GM23338 (cell line): ENCODE measurements at regions not wholly inside any gene's neighbourhood (a gene's known extent, or its start where the extent isn't known, plus 50 kb on each side); places are given as distances from the start of the nearest gene placed in this dataset.

Experiments used
- ATAC-seq: fragments of 200-7000 bp; cut with Tn5 transposase; 3 replicates; pipeline ENCODE4 v1.9.1; 2020
- DNase-seq: peaks from one replicate; pipeline ENCODE4 v3.0.0-alpha.2; 2015; ENCODE audit warnings: low spot score
- H2AFZ ChIP-seq: fragments of 200-600 bp; sonication (generic); 2 replicates; pipeline ENCODE4 v1.8.0; 2016; ENCODE audit warnings: antibody characterized with exemption, mild to moderate bottlenecking, moderate library complexity
- H3F3A ChIP-seq: fragments of 200-600 bp; sonication (generic); replicated peaks from 2 replicates; pipeline ENCODE4 v1.8.0; 2017; ENCODE audit warnings: antibody characterized with exemption, mixed run types, low read depth
- H3K27ac ChIP-seq: fragments of 200-600 bp; sonication (generic); 2 replicates; pipeline ENCODE4 v1.6.1; 2016; ENCODE audit warnings: low read depth
- H3K27me3 ChIP-seq: fragments of 200-600 bp; sonication (generic); 2 replicates; pipeline ENCODE4 v1.8.0; 2016; ENCODE audit warnings: mild to moderate bottlenecking, mixed run types, moderate library complexity; ENCODE audit not compliant: insufficient read depth
- H3K36me3 ChIP-seq: fragments of 200-600 bp; sonication (generic); 2 replicates; pipeline ENCODE4 v1.8.0; 2016; ENCODE audit warnings: mild to moderate bottlenecking; ENCODE audit not compliant: insufficient read depth
- H3K4me1 ChIP-seq: fragments of 200-600 bp; sonication (generic); 2 replicates; pipeline ENCODE4 v1.8.0; 2016; ENCODE audit warnings: mild to moderate bottlenecking, moderate library complexity; ENCODE audit not compliant: insufficient read depth
- H3K4me2 ChIP-seq: fragments of 200-600 bp; sonication (generic); 2 replicates; pipeline ENCODE4 v1.7.1; 2017; ENCODE audit warnings: mixed run types
- H3K4me3 ChIP-seq: fragments of 200-600 bp; sonication (generic); 2 replicates; pipeline ENCODE4 v1.6.1; 2016; ENCODE audit warnings: mixed run types
- H3K79me2 ChIP-seq: fragments of 200-600 bp; sonication (generic); replicated peaks from 2 replicates; pipeline ENCODE4 v1.8.0; 2017; ENCODE audit warnings: mild to moderate bottlenecking; ENCODE audit not compliant: insufficient read depth
- H3K9me2 ChIP-seq: fragments of 200-600 bp; sonication (generic); 2 replicates; pipeline ENCODE4 v1.8.0; 2017; ENCODE audit not compliant: insufficient read depth
- H4K20me1 ChIP-seq: fragments of 200-600 bp; sonication (generic); replicated peaks from 2 replicates; pipeline ENCODE4 v1.8.0; 2017; ENCODE audit warnings: mild to moderate bottlenecking; ENCODE audit not compliant: insufficient read depth
- H3K27ac Mint-ChIP-seq: 2 replicates; pipeline ENCODE4 v1.8.0; 2020; ENCODE audit warnings: inconsistent platforms, mild to moderate bottlenecking, moderate library complexity, mixed read lengths
- H3K27me3 Mint-ChIP-seq: 3 replicates; pipeline ENCODE4 v1.8.0; 2022; ENCODE audit warnings: low read depth, mild to moderate bottlenecking, moderate library complexity, mixed read lengths, inconsistent platforms; ENCODE audit not compliant: insufficient read depth, poor library complexity
- H3K36me3 Mint-ChIP-seq: 3 replicates; pipeline ENCODE4 v1.8.0; 2021; ENCODE audit warnings: low read depth, mild to moderate bottlenecking, inconsistent platforms, moderate library complexity, mixed read lengths
- H3K4me1 Mint-ChIP-seq: 3 replicates; pipeline ENCODE4 v1.8.0; 2020; ENCODE audit warnings: mild to moderate bottlenecking, inconsistent platforms, mixed read lengths
- H3K4me3 Mint-ChIP-seq: 3 replicates; pipeline ENCODE4 v1.8.0; 2021; ENCODE audit warnings: moderate library complexity, mild to moderate bottlenecking, inconsistent platforms, mixed read lengths
- H3K9me3 Mint-ChIP-seq: 3 replicates; pipeline ENCODE4 v1.8.0; 2020; ENCODE audit warnings: moderate library complexity, mild to moderate bottlenecking, inconsistent platforms, mixed read lengths
- CREB1 ChIP-seq: fragments of 250-450 bp; sonication (Bioruptor Pico); IDR thresholded peaks from 2 replicates; pipeline ENCODE4 v1.5.0; 2020; ENCODE audit warnings: low read depth, mild to moderate bottlenecking, moderate library complexity
- EZH2 ChIP-seq: fragments of 200-600 bp; sonication (generic); IDR thresholded peaks from one replicate; pipeline ENCODE4 v1.8.0; 2017; ENCODE audit warnings: antibody characterized with exemption, mild to moderate bottlenecking, low read depth; ENCODE audit not compliant: unreplicated experiment
- EZH2phosphoT487 ChIP-seq: fragments of 200-600 bp; sonication (generic); IDR thresholded peaks from one replicate; pipeline ENCODE4 v1.8.1; 2018; ENCODE audit warnings: antibody characterized with exemption; ENCODE audit not compliant: unreplicated experiment
- JUNB ChIP-seq: IDR thresholded peaks from one replicate; pipeline ENCODE4 v1.6.1; 2016; ENCODE audit warnings: antibody characterized with exemption; ENCODE audit not compliant: unreplicated experiment
- NANOG ChIP-seq: IDR thresholded peaks from 2 replicates; pipeline ENCODE4 v1.6.1; 2016; ENCODE audit warnings: antibody characterized with exemption, borderline replicate concordance
- POLR2AphosphoS5 ChIP-seq: IDR thresholded peaks from 2 replicates; pipeline ENCODE4 v1.6.1; 2016; ENCODE audit warnings: antibody characterized with exemption, low read depth
- STAT1 ChIP-seq: IDR thresholded peaks from one replicate; pipeline ENCODE4 v1.6.1; 2016; ENCODE audit warnings: antibody characterized with exemption; ENCODE audit not compliant: unreplicated experiment
- ZNF114 ChIP-seq: fragments of 250-450 bp; sonication (Bioruptor Pico); IDR thresholded peaks from 2 replicates; pipeline ENCODE4 v1.5.0; 2020; ENCODE audit warnings: mild to moderate bottlenecking, moderate library complexity
- ZNF331 ChIP-seq: fragments of 250-450 bp; sonication (Bioruptor Pico); IDR thresholded peaks from 2 replicates; pipeline ENCODE4 v1.5.0; 2020; ENCODE audit warnings: low read depth, mild to moderate bottlenecking, moderate library complexity
- TF ChIP-seq, protein P1 (sequence below): IDR thresholded peaks from 2 replicates; pipeline ENCODE4 v1.6.1; 2016; ENCODE audit warnings: antibody characterized with exemption
- TF ChIP-seq, protein P2 (sequence below): fragments of 250-450 bp; sonication (Bioruptor Pico); IDR thresholded peaks from 2 replicates; pipeline ENCODE4 v1.5.0; 2020; ENCODE audit warnings: mild to moderate bottlenecking, moderate library complexity
- TF ChIP-seq, protein P3 (sequence below): IDR thresholded peaks from one replicate; pipeline ENCODE4 v1.6.1; 2018; ENCODE audit warnings: antibody characterized with exemption; ENCODE audit not compliant: unreplicated experiment
- TF ChIP-seq, protein P4 (sequence below), 2 experiments: fragments of 200-600 bp in 1 of 2; sonication (generic) in 1 of 2; conservative IDR thresholded peaks; 2 replicates each; pipeline versions ENCODE4 v1.5.1 to v1.6.1; 2016 to 2017; ENCODE audit warnings: antibody characterized with exemption in 2 of 2, low read depth in 2 of 2, mild to moderate bottlenecking in 2 of 2, moderate library complexity in 1 of 2

DNA sequence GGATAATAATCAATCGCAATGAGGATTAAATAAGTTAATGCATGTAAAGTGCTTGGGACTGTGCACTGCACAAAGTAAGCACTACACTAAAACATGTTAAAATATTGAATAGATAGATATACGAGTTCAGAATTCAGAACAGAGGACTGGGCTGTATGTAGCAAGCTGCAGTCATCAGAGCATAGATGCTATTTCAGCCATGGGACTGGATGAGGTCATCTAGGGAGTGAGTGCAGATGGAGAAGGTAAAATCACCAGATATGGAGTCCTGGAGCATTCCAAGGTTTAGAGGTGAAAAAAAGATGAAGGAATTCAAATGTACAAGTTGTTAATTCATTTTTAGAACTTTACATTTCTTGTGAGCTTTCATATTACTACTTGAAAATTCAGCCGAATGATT is 347.5 kb upstream of the DDI1 start:
- Mint-ChIP-seq H3K27me3 (no peaks in the 10 kb centered on the region), H3K9me3 (no peaks in the 10 kb centered on the region), H3K36me3 (no peaks in the 10 kb centered on the region), H3K27ac (no peak overlapping the region), H3K4me3 (no peak overlapping the region), H3K4me1 (no peaks in the 10 kb centered on the region)
- no peaks in the 10 kb centered on the region for H3F3A ChIP-seq
- DNase-seq, result no peak
- H2AFZ ChIP-seq, result no peak overlapping the region
- H3K27me3 ChIP-seq, result no peaks in the 10 kb centered on the region
- ATAC-seq, result no peak
- no peak overlapping the region for H3K27ac ChIP-seq
- no peaks in the 10 kb centered on the region for H3K79me2 ChIP-seq
- H3K4me3 ChIP-seq, result no peak overlapping the region
- no peaks in the 10 kb centered on the region for H4K20me1 ChIP-seq
- TF ChIP-seq, protein P1, sequence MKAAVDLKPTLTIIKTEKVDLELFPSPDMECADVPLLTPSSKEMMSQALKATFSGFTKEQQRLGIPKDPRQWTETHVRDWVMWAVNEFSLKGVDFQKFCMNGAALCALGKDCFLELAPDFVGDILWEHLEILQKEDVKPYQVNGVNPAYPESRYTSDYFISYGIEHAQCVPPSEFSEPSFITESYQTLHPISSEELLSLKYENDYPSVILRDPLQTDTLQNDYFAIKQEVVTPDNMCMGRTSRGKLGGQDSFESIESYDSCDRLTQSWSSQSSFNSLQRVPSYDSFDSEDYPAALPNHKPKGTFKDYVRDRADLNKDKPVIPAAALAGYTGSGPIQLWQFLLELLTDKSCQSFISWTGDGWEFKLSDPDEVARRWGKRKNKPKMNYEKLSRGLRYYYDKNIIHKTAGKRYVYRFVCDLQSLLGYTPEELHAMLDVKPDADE, result no peak
- no peak for TF ChIP-seq ZNF114
- no peak for TF ChIP-seq JUNB
- TF ChIP-seq, protein P2, sequence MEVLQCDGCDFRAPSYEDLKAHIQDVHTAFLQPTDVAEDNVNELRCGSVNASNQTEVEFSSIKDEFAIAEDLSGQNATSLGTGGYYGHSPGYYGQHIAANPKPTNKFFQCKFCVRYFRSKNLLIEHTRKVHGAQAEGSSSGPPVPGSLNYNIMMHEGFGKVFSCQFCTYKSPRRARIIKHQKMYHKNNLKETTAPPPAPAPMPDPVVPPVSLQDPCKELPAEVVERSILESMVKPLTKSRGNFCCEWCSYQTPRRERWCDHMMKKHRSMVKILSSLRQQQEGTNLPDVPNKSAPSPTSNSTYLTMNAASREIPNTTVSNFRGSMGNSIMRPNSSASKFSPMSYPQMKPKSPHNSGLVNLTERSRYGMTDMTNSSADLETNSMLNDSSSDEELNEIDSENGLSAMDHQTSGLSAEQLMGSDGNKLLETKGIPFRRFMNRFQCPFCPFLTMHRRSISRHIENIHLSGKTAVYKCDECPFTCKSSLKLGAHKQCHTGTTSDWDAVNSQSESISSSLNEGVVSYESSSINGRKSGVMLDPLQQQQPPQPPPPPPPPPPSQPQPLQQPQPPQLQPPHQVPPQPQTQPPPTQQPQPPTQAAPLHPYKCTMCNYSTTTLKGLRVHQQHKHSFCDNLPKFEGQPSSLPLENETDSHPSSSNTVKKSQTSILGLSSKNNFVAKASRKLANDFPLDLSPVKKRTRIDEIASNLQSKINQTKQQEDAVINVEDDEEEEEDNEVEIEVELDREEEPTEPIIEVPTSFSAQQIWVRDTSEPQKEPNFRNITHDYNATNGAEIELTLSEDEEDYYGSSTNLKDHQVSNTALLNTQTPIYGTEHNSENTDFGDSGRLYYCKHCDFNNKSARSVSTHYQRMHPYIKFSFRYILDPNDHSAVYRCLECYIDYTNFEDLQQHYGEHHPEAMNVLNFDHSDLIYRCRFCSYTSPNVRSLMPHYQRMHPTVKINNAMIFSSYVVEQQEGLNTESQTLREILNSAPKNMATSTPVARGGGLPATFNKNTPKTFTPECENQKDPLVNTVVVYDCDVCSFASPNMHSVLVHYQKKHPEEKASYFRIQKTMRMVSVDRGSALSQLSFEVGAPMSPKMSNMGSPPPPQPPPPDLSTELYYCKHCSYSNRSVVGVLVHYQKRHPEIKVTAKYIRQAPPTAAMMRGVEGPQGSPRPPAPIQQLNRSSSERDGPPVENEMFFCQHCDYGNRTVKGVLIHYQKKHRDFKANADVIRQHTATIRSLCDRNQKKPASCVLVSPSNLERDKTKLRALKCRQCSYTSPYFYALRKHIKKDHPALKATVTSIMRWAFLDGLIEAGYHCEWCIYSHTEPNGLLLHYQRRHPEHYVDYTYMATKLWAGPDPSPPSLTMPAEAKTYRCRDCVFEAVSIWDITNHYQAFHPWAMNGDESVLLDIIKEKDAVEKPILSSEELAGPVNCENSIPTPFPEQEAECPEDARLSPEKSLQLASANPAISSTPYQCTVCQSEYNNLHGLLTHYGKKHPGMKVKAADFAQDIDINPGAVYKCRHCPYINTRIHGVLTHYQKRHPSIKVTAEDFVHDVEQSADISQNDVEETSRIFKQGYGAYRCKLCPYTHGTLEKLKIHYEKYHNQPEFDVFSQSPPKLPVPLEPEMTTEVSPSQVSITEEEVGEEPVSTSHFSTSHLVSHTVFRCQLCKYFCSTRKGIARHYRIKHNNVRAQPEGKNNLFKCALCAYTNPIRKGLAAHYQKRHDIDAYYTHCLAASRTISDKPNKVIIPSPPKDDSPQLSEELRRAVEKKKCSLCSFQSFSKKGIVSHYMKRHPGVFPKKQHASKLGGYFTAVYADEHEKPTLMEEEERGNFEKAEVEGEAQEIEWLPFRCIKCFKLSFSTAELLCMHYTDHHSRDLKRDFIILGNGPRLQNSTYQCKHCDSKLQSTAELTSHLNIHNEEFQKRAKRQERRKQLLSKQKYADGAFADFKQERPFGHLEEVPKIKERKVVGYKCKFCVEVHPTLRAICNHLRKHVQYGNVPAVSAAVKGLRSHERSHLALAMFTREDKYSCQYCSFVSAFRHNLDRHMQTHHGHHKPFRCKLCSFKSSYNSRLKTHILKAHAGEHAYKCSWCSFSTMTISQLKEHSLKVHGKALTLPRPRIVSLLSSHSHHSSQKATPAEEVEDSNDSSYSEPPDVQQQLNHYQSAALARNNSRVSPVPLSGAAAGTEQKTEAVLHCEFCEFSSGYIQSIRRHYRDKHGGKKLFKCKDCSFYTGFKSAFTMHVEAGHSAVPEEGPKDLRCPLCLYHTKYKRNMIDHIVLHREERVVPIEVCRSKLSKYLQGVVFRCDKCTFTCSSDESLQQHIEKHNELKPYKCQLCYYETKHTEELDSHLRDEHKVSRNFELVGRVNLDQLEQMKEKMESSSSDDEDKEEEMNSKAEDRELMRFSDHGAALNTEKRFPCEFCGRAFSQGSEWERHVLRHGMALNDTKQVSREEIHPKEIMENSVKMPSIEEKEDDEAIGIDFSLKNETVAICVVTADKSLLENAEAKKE, result no peak
- no peak for TF ChIP-seq ZNF331 (CRISPR knock-in tag)
- no peak for TF ChIP-seq EZH2phosphoT487
- TF ChIP-seq, protein P3, sequence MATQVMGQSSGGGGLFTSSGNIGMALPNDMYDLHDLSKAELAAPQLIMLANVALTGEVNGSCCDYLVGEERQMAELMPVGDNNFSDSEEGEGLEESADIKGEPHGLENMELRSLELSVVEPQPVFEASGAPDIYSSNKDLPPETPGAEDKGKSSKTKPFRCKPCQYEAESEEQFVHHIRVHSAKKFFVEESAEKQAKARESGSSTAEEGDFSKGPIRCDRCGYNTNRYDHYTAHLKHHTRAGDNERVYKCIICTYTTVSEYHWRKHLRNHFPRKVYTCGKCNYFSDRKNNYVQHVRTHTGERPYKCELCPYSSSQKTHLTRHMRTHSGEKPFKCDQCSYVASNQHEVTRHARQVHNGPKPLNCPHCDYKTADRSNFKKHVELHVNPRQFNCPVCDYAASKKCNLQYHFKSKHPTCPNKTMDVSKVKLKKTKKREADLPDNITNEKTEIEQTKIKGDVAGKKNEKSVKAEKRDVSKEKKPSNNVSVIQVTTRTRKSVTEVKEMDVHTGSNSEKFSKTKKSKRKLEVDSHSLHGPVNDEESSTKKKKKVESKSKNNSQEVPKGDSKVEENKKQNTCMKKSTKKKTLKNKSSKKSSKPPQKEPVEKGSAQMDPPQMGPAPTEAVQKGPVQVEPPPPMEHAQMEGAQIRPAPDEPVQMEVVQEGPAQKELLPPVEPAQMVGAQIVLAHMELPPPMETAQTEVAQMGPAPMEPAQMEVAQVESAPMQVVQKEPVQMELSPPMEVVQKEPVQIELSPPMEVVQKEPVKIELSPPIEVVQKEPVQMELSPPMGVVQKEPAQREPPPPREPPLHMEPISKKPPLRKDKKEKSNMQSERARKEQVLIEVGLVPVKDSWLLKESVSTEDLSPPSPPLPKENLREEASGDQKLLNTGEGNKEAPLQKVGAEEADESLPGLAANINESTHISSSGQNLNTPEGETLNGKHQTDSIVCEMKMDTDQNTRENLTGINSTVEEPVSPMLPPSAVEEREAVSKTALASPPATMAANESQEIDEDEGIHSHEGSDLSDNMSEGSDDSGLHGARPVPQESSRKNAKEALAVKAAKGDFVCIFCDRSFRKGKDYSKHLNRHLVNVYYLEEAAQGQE, result no peak
- TF ChIP-seq EZH2, result no peak
- TF ChIP-seq POLR2AphosphoS5, result no peak
- no peak for TF ChIP-seq NANOG
- TF ChIP-seq STAT1, result no peak
- TF ChIP-seq, protein P4, sequence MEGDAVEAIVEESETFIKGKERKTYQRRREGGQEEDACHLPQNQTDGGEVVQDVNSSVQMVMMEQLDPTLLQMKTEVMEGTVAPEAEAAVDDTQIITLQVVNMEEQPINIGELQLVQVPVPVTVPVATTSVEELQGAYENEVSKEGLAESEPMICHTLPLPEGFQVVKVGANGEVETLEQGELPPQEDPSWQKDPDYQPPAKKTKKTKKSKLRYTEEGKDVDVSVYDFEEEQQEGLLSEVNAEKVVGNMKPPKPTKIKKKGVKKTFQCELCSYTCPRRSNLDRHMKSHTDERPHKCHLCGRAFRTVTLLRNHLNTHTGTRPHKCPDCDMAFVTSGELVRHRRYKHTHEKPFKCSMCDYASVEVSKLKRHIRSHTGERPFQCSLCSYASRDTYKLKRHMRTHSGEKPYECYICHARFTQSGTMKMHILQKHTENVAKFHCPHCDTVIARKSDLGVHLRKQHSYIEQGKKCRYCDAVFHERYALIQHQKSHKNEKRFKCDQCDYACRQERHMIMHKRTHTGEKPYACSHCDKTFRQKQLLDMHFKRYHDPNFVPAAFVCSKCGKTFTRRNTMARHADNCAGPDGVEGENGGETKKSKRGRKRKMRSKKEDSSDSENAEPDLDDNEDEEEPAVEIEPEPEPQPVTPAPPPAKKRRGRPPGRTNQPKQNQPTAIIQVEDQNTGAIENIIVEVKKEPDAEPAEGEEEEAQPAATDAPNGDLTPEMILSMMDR (conservative IDR thresholded peaks at IDR 0.05; ENCODE audit: low read depth in 2 of 2), result no peak
- no peak for TF ChIP-seq CREB1 (CRISPR knock-in tag)
- H3K36me3 ChIP-seq, result no peaks in the 10 kb centered on the region
- H3K9me2 ChIP-seq, result no peaks in the 10 kb centered on the region
- H3K4me2 ChIP-seq, result no peak overlapping the region
- no peaks in the 10 kb centered on the region for H3K4me1 ChIP-seq
